Glomerular visceral epithelial cell (primary cell): ENCODE measurements at regions not wholly inside any gene's neighbourhood (a gene's known extent, or its start where the extent isn't known, plus 50 kb on each side); places are given as distances from the start of the nearest gene placed in this dataset.

ENCODE experiments used
- DNase-seq: peaks from one replicate; pipeline ENCODE4 v3.0.0-alpha.2; 2016; ENCODE audit errors: extremely low spot score

DNA sequence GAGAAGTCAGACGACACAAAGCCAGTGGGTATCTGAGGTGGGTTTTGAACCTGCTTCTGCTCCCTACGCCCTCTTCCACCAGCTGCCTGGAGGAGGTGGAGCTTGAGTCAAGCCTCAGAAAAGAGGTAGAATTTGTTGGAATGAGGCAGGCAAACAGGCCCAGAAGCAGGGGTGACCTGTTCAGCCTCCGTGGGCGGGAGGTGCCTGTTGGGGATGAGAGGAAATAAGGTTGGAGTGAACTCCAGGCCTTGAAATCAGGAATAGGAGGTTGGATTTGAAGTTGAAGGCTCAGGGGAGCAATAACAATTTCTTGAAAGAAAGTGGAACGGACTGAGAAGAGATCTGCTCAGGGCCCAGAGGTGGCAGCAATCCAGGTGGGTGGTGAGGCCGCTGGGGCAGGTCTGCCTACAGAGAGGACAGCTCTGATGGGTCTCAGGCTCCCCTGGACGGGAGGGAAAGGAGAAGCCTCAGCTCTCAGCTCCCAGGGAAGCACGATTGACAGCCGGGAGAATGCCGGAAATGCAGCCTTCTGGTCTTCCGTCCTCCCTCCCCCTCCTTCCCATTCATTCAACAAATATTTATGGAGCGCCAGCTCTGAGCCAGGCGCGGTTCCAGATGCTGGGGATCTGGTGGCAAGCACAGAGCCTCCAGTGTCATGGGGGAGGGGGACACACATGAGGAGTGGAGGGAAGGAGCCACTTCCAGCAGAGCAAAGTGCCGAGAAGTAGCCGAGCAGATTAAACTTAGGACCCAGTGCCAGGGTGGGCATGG is 61.9 kb upstream of the CIBAR2 start:
- peak; percentile 24 for DNase-seq

GRCh38 chr16:85174871-85175723 is 62.8 kb upstream of the CIBAR2 start:
- DNase-seq = no peak

DNA sequence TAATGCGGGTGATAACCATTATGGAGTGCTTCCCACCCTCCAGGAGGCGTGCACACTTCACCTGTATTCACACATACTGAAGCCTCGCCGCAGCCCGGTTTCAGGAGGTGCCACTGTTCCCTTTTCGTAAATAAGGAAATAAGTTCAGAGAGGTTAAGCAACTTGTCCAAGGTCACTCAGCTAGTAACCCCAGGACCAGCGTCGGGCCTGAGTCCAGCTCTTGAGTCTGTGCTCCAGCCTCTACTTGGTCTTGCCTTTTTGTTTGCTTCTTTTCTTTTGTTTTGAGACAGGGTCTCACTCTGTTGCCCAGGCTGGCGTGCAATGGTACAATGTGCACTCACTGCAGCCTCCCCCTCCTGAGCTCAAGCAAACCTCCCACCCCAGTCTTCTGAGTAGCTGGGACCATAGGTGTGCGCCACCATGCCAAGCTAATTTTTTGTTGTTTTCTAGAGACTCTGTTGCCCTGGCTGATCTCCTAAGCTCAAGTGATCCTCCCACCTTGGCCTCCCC is 63.5 kb upstream of the CIBAR2 start:
- no peak for DNase-seq

DNA sequence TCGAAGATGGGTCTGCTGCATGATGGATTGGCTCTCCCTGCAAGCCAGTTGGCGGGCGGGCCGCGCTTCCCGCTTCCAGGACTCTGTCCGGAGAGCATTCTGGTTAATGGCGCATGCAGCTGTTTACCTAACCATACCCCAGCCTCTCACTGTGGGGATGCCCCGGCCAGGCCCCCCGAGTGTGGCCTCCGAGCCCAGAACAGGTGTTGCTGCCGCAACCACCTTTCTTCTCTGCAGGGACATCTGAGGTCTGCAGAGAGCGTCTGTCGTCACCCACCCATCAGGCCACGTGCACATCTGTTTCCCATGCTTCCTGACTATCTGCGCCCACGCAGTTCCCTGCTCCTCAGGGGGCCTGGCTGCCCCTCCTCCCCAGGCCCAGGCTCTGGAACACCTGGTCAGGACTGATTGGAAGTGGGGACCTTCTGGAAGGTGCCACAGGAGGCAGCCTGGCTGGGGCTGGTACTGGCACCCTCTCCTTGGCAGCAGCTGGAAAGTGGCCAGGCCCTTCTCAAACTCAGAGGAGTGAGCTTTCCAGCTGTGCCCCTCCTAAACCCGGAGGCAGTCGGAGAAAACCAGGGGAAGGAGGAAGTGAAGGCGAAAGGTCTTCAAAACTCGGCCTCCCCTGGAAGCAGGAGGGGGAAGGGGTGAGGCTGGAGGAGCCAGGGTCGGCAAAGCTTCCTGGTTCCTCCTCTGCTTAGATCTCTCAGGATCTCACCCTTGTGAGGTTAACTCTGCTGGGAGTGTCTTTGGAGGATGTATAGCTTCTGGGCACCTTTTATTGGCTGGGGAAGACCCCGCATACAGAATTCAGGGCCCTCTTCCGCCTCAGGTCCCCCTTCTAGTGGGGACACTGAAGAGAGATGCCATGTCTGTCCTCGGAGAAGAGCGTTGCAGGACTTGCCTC is 64.5 kb upstream of the CIBAR2 start:
- DNase-seq = no peak

DNA sequence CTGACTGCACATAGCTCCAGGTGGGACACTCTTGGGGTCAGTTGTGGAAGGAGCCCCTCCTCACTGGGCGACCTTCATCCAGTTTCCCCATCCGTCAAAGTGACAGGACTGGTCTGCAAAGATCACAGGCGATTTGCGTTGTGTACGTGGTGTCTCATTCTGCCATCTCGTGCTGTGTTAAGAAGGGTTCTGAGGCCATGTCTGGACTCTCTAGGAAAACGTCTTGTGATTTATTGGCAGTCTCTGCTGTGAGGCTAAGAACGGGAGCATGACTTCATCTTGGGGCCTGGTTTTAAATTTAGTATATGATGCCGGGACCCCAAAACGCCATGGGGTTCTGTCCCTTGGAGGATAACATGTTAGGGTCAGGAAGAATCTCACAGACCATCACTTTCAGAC is 65.2 kb upstream of the CIBAR2 start:
- DNase-seq = no peak

DNA sequence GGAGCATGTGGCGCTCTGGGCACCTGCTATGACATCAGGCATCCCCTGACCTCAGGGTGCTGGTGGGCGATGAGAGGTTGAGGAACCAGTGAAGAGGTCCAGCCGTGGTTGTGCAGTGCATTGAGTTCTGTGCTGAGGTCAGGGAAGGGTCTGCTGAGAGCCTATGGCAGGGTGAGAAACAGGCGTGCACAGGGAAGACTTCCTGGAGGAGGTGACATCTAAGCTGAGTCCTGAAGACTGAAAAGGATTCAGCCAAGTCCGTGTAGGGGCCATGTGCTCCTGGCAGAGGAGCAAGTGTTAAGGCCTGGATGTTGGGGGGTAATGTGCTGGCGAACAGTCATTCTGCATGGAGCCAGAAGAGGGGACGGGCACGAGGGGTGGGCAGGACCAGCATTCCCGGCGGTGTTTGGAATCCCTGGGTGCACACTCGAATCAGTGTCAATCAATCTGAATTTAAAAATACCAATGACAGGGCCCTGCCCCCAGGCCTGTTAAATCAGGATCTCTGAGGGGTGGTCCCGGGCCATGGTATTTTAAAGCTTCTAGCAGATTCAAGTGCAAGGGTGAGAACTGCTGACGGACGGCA is 65.8 kb upstream of the CIBAR2 start:
- DNase-seq = no peak

GRCh38 chr16:85178596-85178995 is 66.3 kb upstream of the CIBAR2 start:
- DNase-seq = no peak

- no peak for DNase-seq
Measured at GRCh38 chr16:85179344-85180046, 67.2 kb upstream of the CIBAR2 start.

DNA sequence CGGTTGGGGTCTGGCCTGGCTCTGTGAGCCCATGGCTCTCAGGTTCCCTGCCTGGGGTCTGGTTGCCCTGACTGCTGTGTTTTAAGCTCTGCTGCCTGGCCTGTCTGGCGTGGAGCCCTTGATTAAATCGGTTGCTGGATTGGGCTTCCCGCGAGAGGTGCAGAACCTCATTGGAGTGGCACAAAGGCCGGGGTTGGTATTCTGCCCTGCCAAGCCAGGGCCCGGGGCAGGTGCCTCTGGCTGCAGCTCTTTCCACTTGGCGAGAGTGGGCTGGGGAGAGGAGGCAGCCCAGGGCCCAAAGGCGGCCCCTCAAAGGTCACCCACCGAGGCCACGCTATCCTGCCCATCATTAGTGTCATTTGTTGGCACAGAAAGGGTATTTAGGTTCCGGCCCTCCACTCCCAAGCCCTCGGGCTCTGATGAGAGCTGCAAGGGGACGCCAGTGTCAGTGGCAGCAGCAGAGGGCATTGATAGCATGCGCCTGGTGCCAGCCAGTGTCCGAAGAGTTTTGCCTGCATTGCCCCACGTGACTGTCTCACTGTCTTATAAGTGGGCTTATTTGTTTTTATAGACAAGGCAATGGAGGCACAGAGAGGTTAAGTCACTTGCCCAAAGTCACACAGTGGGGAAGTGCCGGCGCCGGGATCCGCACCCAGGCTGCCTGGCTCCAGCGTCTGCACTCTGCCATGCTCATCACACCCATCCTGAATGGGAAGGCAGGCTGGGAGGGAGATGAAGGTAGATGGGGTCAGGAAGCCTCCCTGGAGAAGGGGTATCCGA is 68.0 kb upstream of the CIBAR2 start:
- DNase-seq = no peak

DNA sequence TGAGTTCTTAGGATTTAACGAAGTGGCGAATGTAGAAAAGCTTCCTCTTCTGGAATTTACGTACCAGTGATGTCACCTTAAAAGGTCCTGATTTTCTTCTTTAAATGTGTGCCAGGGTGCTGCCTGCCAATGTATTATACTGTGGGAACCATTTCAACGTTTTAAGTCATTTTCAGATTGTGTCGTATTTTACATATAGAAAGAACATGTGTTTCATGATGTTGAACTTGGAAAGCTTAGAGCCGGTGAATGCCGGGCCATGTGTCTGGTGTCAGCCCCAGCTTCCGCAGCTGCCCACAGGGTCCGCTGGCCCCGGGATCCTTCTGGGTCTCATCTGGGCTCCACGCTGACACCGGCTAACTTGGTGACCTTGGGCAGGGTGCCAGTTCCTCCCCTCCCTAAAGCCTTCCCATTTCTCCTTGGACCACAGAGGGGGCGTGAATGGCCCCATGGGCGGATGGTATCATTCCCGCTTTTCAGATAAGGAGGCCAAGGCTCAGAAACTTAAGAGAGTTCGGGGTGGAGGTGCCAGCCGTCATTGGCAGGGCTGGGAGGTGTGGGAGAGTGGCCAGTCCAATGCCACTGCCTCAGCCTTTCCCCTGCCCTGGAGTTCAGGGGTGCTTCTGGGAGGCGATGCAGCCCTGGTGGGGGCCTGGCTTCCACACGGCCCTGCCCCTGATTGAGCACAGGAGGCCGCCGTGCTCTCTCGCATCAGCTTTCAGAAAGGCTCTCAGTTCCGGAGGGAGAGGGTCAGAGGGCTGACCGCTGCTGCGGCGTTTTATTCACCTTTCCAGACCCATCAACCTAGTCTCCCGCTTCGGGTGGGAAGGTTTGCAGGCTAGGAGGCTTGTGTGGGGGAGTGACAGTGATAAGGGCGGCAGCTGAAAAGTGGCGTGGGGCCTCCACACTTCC is 68.8 kb upstream of the CIBAR2 start:
- no peak for DNase-seq

DNA sequence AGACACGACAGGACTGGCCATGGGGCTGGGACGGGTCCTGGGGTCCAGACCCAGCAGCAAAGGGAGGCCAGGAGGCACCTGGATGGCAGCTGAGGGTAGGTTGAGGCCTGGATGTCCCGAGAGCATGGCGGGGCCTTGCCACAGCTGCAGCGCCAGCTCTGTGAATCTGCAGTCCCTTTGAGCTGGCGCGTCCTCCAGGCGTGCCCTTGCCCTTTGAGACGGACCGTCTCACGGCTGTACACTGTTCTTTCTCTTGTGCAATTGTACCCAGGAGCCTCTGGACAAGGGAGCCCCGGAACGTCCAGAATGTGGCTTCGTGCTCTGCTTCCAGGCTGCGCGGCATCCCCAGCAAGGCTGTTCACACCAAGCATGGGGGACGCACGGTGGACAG is 69.5 kb upstream of the CIBAR2 start:
- no peak for DNase-seq

GRCh38 chr16:85182286-85182685 is 70.0 kb upstream of the CIBAR2 start:
- no peak for DNase-seq

GRCh38 chr16:85182774-85183173 is 70.5 kb upstream of the CIBAR2 start:
- DNase-seq = no peak

DNA sequence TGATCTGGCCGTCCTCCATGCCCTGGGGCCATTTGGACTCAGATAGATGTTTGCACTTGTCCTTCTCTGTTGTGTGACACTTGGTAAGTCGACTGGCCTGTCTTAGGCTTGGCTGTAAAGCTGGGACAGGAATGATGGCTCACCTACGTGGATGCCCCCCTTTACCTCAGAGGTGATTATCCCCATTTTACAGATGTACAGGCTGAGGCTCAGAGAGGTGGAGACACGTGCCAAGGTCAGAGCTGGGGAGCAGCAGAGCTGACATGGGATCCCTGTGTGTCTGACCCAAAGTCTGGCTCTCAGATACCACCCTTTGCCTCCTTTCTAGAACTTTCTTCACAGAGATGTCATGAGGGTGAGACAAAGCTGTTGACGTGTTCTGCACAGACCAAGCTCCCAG is 71.3 kb upstream of the CIBAR2 start:
- DNase-seq = no peak

GRCh38 chr16:85184404-85184803 is 72.1 kb upstream of the CIBAR2 start:
- DNase-seq = no peak

GRCh38 chr16:85185303-85186100 is 73.2 kb upstream of the CIBAR2 start:
- DNase-seq = no peak

GRCh38 chr16:85187002-85187401 is 74.7 kb upstream of the CIBAR2 start:
- DNase-seq = no peak

- DNase-seq = no peak
Measured at GRCh38 chr16:85187447-85187846, 75.2 kb upstream of the CIBAR2 start.
